ENCODE measurements at regions not wholly inside any gene's neighbourhood (a gene's known extent, or its start where the extent isn't known, plus 50 kb on each side); places are given as distances from the start of the nearest gene placed in this dataset.

- Histone ChIP-seq H3K4me2 (ENCODE audit: low read length) (no peak overlapping the region), H3F3A (ENCODE audit: insufficient read depth, low read length, poor library complexity, severe bottlenecking) (no peaks in the 10 kb centered on the region), H3K36me3 (ENCODE audit: insufficient read depth, low read length) (no peaks in the 10 kb centered on the region), H3K9me3 (ENCODE audit: low read length) (no peaks in the 10 kb centered on the region), H3K27ac (ENCODE audit: low read length) (no peak overlapping the region), H3K9ac (ENCODE audit: low read length) (no peak overlapping the region), H2AFZ (ENCODE audit: low read depth, low read length) (no peak overlapping the region), H3K27me3 (ENCODE audit: insufficient read depth, low read depth, low read length) (no peaks in the 10 kb centered on the region), H4K20me1 (ENCODE audit: insufficient read depth) (no peaks in the 10 kb centered on the region), H3K9me2 (ENCODE audit: insufficient read depth, low read length) (no peaks in the 10 kb centered on the region), H3K79me2 (replicated peaks; ENCODE audit: insufficient read depth, low read length) (no peaks in the 10 kb centered on the region), H3K4me3 (ENCODE audit: low read length) (no peak overlapping the region)
- TF ChIP-seq RAD21 (conservative IDR thresholded peaks at IDR 0.05) (no peak), REST (IDR thresholded peaks at IDR 0.05; ENCODE audit: borderline replicate concordance) (no peak), EZH2 (IDR thresholded peaks at IDR 0.05; ENCODE audit: borderline replicate concordance, insufficient read depth, low read length, poor library complexity, severe bottlenecking) (no peak), TAF1 (IDR thresholded peaks at IDR 0.05; ENCODE audit: low read depth) (no peak), MXI1 (conservative IDR thresholded peaks at IDR 0.05; ENCODE audit: poor library complexity, severe bottlenecking) (no peak), SMC3 (conservative IDR thresholded peaks at IDR 0.05; ENCODE audit: poor library complexity) (no peak), POLR2AphosphoS5 (IDR thresholded peaks at IDR 0.05) (no peak)
These were observed 488.3 kb upstream of the ALCAM start for GRCh38 chr3:104878395-104878794.

- Histone ChIP-seq H3K9ac (ENCODE audit: low read length) (no peak overlapping the region), H3K9me2 (ENCODE audit: insufficient read depth, low read length) (no peaks in the 10 kb centered on the region), H3K4me3 (ENCODE audit: low read length) (no peak overlapping the region), H3K27me3 (ENCODE audit: insufficient read depth, low read depth, low read length) (no peaks in the 10 kb centered on the region), H3K79me2 (replicated peaks; ENCODE audit: insufficient read depth, low read length) (no peaks in the 10 kb centered on the region), H4K20me1 (ENCODE audit: insufficient read depth) (no peaks in the 10 kb centered on the region), H3K9me3 (ENCODE audit: low read length) (no peaks in the 10 kb centered on the region), H3K4me2 (ENCODE audit: low read length) (no peak overlapping the region), H3K27ac (ENCODE audit: low read length) (no peak overlapping the region), H2AFZ (ENCODE audit: low read depth, low read length) (no peak overlapping the region), H3K36me3 (ENCODE audit: insufficient read depth, low read length) (no peaks in the 10 kb centered on the region), H3F3A (ENCODE audit: insufficient read depth, low read length, poor library complexity, severe bottlenecking) (no peaks in the 10 kb centered on the region)
- TF ChIP-seq EP300 (conservative IDR thresholded peaks at IDR 0.05; ENCODE audit: poor library complexity, severe bottlenecking) = no peak
- no peak for TF ChIP-seq SMC3 (conservative IDR thresholded peaks at IDR 0.05; ENCODE audit: poor library complexity)
- TF ChIP-seq TAF1 (IDR thresholded peaks at IDR 0.05; ENCODE audit: low read depth) = no peak
- TF ChIP-seq MXI1 (conservative IDR thresholded peaks at IDR 0.05; ENCODE audit: poor library complexity, severe bottlenecking) = no peak
These were observed 486.8 kb upstream of the ALCAM start for GRCh38 chr3:104879919-104880318.

GRCh38 chr3:104885214-104885814 is 481.4 kb upstream of the ALCAM start:
- no peaks in the 10 kb centered on the region for H3F3A ChIP-seq (ENCODE audit: insufficient read depth, low read length, poor library complexity, severe bottlenecking)
- no peaks in the 10 kb centered on the region for H3K9me3 ChIP-seq (ENCODE audit: low read length)
- no peak overlapping the region for H3K4me2 ChIP-seq (ENCODE audit: low read length)
- H4K20me1 ChIP-seq (ENCODE audit: insufficient read depth) = no peaks in the 10 kb centered on the region
- H3K36me3 ChIP-seq (ENCODE audit: insufficient read depth, low read length) = no peaks in the 10 kb centered on the region
- no peak overlapping the region for H2AFZ ChIP-seq (ENCODE audit: low read depth, low read length)
- no peaks in the 10 kb centered on the region for H3K79me2 ChIP-seq (replicated peaks; ENCODE audit: insufficient read depth, low read length)
- H3K4me3 ChIP-seq (ENCODE audit: low read length) = no peak overlapping the region
- no peaks in the 10 kb centered on the region for H3K27me3 ChIP-seq (ENCODE audit: insufficient read depth, low read depth, low read length)
- H3K27ac ChIP-seq (ENCODE audit: low read length) = no peak overlapping the region
- no peaks in the 10 kb centered on the region for H3K9me2 ChIP-seq (ENCODE audit: insufficient read depth, low read length)
- no peak for TF ChIP-seq EP300 (conservative IDR thresholded peaks at IDR 0.05; ENCODE audit: poor library complexity, severe bottlenecking)
- TF ChIP-seq TAF1 (IDR thresholded peaks at IDR 0.05; ENCODE audit: low read depth) = no peak
- no peak for TF ChIP-seq CTCF (IDR thresholded peaks at IDR 0.05; ENCODE audit: poor library complexity, severe bottlenecking)
- TF ChIP-seq REST (IDR thresholded peaks at IDR 0.05; ENCODE audit: borderline replicate concordance) = no peak
- no peak for TF ChIP-seq EZH2 (IDR thresholded peaks at IDR 0.05; ENCODE audit: borderline replicate concordance, insufficient read depth, low read length, poor library complexity, severe bottlenecking)
- no peak for TF ChIP-seq POLR2AphosphoS5 (IDR thresholded peaks at IDR 0.05)
- TF ChIP-seq RAD21 (conservative IDR thresholded peaks at IDR 0.05) = no peak
- no peak for TF ChIP-seq MXI1 (conservative IDR thresholded peaks at IDR 0.05; ENCODE audit: poor library complexity, severe bottlenecking)
- no peak for TF ChIP-seq SMC3 (conservative IDR thresholded peaks at IDR 0.05; ENCODE audit: poor library complexity)
- no peak overlapping the region for H3K9ac ChIP-seq (ENCODE audit: low read length)
